Activated gamma-delta T cell treated with Interleukin-2 at 50 U/mL for 16 hours (primary cell): ENCODE measurements at regions not wholly inside any gene's neighbourhood (a gene's known extent, or its start where the extent isn't known, plus 50 kb on each side); places are given as distances from the start of the nearest gene placed in this dataset.
"Not testable (repeated sequence)": the region's sequence is repeated elsewhere in the genome, so short reads cannot be mapped to it uniquely, and the experiment has no call there.

Experiments used
- DNase-seq: peaks from one replicate; pipeline ENCODE4 v3.0.0-alpha.2; 2020

GRCh38 chr4:128646893-128647292 is 162.6 kb upstream of the JADE1 start:
- DNase-seq, result not testable (repeated sequence)

GRCh38 chr4:128644693-128645654 is 164.5 kb upstream of the JADE1 start:
- not testable (repeated sequence) for DNase-seq

- not testable (repeated sequence) for DNase-seq
Measured at GRCh38 chr4:128644107-128644506, 165.4 kb upstream of the JADE1 start.

GRCh38 chr4:128641566-128641965 is 167.9 kb upstream of the JADE1 start:
- DNase-seq, result not testable (repeated sequence)

GRCh38 chr4:128639541-128640270 is 169.8 kb upstream of the JADE1 start:
- DNase-seq, result no peak

GRCh38 chr4:128636906-128637305 is 172.6 kb upstream of the JADE1 start:
- DNase-seq, result no peak

GRCh38 chr4:128635955-128636560 is 173.4 kb upstream of the JADE1 start:
- no peak for DNase-seq

- DNase-seq, result no peak
Measured at GRCh38 chr4:128635141-128635954, 174.2 kb upstream of the JADE1 start.

GRCh38 chr4:128633067-128633466 is 176.4 kb upstream of the JADE1 start:
- no peak for DNase-seq

- DNase-seq, result no peak
Measured at GRCh38 chr4:128630871-128631270, 178.6 kb upstream of the JADE1 start.

- no peak for DNase-seq
Measured at GRCh38 chr4:128623508-128624215, 185.8 kb upstream of the JADE1 start.

GRCh38 chr4:128620279-128620965 is 189.1 kb upstream of the JADE1 start:
- not testable (repeated sequence) for DNase-seq

GRCh38 chr4:128615197-128615596 is 194.3 kb upstream of the JADE1 start:
- no peak for DNase-seq

- DNase-seq, result no peak
Measured at GRCh38 chr4:128608006-128608405, 201.5 kb upstream of the JADE1 start.

GRCh38 chr4:128606173-128606572 is 203.3 kb upstream of the JADE1 start:
- DNase-seq, result no peak

GRCh38 chr4:128604840-128605239 is 204.7 kb upstream of the JADE1 start:
- no peak for DNase-seq

- DNase-seq, result no peak
Measured at GRCh38 chr4:128604204-128604603, 205.3 kb upstream of the JADE1 start.

- no peak for DNase-seq
Measured at GRCh38 chr4:128603081-128603480, 206.4 kb upstream of the JADE1 start.

GRCh38 chr4:128601991-128602695 is 207.4 kb upstream of the JADE1 start:
- no peak for DNase-seq
